RWPE2 (cell line): ENCODE measurements at regions not wholly inside any gene's neighbourhood (a gene's known extent, or its start where the extent isn't known, plus 50 kb on each side); places are given as distances from the start of the nearest gene placed in this dataset.
"Not testable (repeated sequence)": the region's sequence is repeated elsewhere in the genome, so short reads cannot be mapped to it uniquely, and the experiment has no call there.

Experiments
- ATAC-seq: fragments of 200-7000 bp; cut with Tn5 transposase; 3 replicates; pipeline ENCODE4 v1.9.1; 2021; ENCODE audit warnings: low read depth
- DNase-seq: peaks from one replicate; pipeline ENCODE4 v3.0.0-alpha.2; 2020; ENCODE audit warnings: low spot score
- H3K27ac ChIP-seq: fragments of 450-650 bp; 2 replicates; pipeline ENCODE4 v1.5.1; 2017; ENCODE audit warnings: mild to moderate bottlenecking; ENCODE audit not compliant: poor library complexity, severe bottlenecking
- H3K27me3 ChIP-seq: fragments of 250-450 bp; sonication (Bioruptor Pico); 2 replicates; pipeline ENCODE4 v1.5.1; 2021; ENCODE audit warnings: mild to moderate bottlenecking, moderate library complexity; ENCODE audit not compliant: insufficient read depth, poor library complexity, severe bottlenecking
- H3K36me3 ChIP-seq: fragments of 250-450 bp; sonication (Bioruptor Pico); 2 replicates; pipeline ENCODE4 v1.5.1; 2020; ENCODE audit warnings: low read depth, mild to moderate bottlenecking, moderate library complexity
- H3K4me1 ChIP-seq: fragments of 250-450 bp; sonication (Bioruptor Pico); 2 replicates; pipeline ENCODE4 v1.5.1; 2021; ENCODE audit warnings: mild to moderate bottlenecking, moderate library complexity; ENCODE audit not compliant: insufficient read depth, poor library complexity, severe bottlenecking
- H3K4me3 ChIP-seq: fragments of 250-450 bp; sonication (Bioruptor Pico); 2 replicates; pipeline ENCODE4 v1.5.1; 2021; ENCODE audit warnings: mild to moderate bottlenecking, moderate library complexity; ENCODE audit not compliant: severe bottlenecking
- H3K9me3 ChIP-seq: fragments of 250-450 bp; sonication (Bioruptor Pico); 2 replicates; pipeline ENCODE4 v1.5.1; 2021; ENCODE audit warnings: mild to moderate bottlenecking, moderate library complexity; ENCODE audit not compliant: severe bottlenecking
- TF ChIP-seq, protein P1 (sequence below): fragments of 450-650 bp; IDR thresholded peaks from one replicate; pipeline ENCODE4 v1.5.1; 2017; ENCODE audit warnings: mild to moderate bottlenecking, moderate library complexity; ENCODE audit not compliant: poor library complexity, severe bottlenecking

DNA sequence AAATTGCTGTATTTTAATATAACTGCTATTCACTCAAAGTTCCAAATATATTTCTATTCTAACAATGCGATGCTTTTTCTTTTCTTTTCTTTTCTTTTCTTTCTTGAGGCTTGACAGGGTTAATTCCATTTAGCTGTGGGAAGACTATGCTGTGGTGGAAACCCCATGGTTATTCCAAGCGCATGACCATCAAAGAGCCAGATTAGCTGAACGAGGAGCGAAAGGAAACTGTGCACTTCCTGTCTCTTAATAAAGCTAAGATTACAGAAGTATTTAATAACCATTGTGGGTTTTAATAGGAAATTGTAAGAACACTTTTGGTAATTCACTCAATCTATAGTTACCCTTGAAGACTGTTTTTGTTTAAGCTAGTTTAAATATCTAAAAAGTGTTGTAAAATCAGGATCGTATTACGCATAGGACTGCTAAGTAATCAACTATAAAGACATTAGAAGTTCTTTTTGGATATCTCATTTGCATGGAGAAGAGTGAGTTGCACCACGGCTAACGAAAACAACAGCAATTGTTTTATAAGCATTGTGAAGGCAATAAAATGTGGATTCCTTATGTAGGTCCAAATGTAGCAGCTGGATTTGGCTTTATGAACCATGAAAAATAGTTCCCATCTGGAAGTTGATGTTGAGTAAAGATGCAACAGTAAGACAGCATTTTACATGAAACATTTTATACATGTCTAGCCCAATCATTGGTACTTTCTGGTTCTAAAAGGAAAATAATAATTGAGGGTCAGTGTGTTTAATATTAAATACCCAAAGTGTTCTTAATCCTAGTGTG lies 105.4 kb downstream of the ZIC1 start:
- no peaks in the 10 kb centered on the region for H3K9me3 ChIP-seq
- TF ChIP-seq, protein P1, sequence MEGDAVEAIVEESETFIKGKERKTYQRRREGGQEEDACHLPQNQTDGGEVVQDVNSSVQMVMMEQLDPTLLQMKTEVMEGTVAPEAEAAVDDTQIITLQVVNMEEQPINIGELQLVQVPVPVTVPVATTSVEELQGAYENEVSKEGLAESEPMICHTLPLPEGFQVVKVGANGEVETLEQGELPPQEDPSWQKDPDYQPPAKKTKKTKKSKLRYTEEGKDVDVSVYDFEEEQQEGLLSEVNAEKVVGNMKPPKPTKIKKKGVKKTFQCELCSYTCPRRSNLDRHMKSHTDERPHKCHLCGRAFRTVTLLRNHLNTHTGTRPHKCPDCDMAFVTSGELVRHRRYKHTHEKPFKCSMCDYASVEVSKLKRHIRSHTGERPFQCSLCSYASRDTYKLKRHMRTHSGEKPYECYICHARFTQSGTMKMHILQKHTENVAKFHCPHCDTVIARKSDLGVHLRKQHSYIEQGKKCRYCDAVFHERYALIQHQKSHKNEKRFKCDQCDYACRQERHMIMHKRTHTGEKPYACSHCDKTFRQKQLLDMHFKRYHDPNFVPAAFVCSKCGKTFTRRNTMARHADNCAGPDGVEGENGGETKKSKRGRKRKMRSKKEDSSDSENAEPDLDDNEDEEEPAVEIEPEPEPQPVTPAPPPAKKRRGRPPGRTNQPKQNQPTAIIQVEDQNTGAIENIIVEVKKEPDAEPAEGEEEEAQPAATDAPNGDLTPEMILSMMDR = no peak
- ATAC-seq (no peak), DNase-seq (no peak)
- peaks cover 11% of the 10 kb centered on the region for H3K27me3 ChIP-seq
- no peak overlapping the region for H3K4me3 ChIP-seq
- no peaks in the 10 kb centered on the region for H3K4me1 ChIP-seq
- H3K27ac ChIP-seq = no peak overlapping the region
- H3K36me3 ChIP-seq = no peaks in the 10 kb centered on the region

DNA sequence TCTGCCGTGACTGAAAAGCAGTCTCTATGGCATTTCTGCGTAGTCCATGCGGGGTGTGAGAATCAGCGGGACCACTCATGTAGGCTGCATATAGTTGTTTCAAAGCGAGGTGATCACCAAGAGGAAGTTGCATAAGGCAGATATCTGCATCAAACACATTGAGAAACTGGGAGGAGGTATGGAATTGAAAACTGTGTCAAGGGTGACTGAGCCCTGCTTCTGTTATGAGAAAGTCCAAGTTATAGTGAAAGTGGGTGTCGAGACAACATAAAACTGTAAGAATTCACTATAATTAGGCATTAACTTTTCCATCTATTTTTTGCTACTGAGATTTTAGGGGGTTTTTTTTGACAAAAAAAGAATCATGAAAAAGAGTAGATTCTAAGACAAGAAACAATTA lies 109.3 kb downstream of the ZIC1 start:
- H3K4me1 ChIP-seq = no peaks in the 10 kb centered on the region
- peaks cover 10% of the 10 kb centered on the region for H3K27me3 ChIP-seq
- no peak overlapping the region for H3K4me3 ChIP-seq
- no peaks in the 10 kb centered on the region for H3K9me3 ChIP-seq
- no peak for ATAC-seq
- DNase-seq = no peak
- no peaks in the 10 kb centered on the region for H3K36me3 ChIP-seq
- TF ChIP-seq, protein P1 = no peak
- H3K27ac ChIP-seq = no peak overlapping the region

GRCh38 chr3:147521646-147522045 lies 112.5 kb downstream of the ZIC1 start:
- H3K9me3 ChIP-seq = no peaks in the 10 kb centered on the region
- peak; percentile 45; the same call in 2 of the 3 replicates for ATAC-seq
- TF ChIP-seq, protein P1 = no peak
- H3K36me3 ChIP-seq = no peaks in the 10 kb centered on the region
- H3K27me3 ChIP-seq = no peaks in the 10 kb centered on the region
- no peak overlapping the region for H3K27ac ChIP-seq
- no peaks in the 10 kb centered on the region for H3K4me1 ChIP-seq
- no peak overlapping the region for H3K4me3 ChIP-seq
- no peak for DNase-seq

- not testable (repeated sequence) for DNase-seq, H3K27ac ChIP-seq, ATAC-seq, H3K36me3 ChIP-seq, H3K9me3 ChIP-seq, H3K27me3 ChIP-seq, H3K4me3 ChIP-seq, H3K4me1 ChIP-seq
Observed at GRCh38 chr3:147522780-147523179, 113.6 kb downstream of the ZIC1 start.

- no peak for ATAC-seq
- H3K27me3 ChIP-seq = no peaks in the 10 kb centered on the region
- no peak for DNase-seq
Observed at GRCh38 chr3:147529551-147529950, 120.4 kb downstream of the ZIC1 start.

More at GRCh38 chr3:147529551-147529950, 120.4 kb downstream of the ZIC1 start:
- TF ChIP-seq, protein P1 = no peak
- no peak overlapping the region for H3K27ac ChIP-seq
- H3K36me3 ChIP-seq = no peaks in the 10 kb centered on the region
- no peaks in the 10 kb centered on the region for H3K4me1 ChIP-seq
- H3K9me3 ChIP-seq = no peaks in the 10 kb centered on the region
- no peak overlapping the region for H3K4me3 ChIP-seq
